Medulla oblongata (tissue), 1 donor: ENCODE measurements at regions not wholly inside any gene's neighbourhood (a gene's known extent, or its start where the extent isn't known, plus 50 kb on each side); places are given as distances from the start of the nearest gene placed in this dataset.
A peak's percentile ranks its signal among the peaks of the same experiment; 100 is the strongest.
"Not testable (repeated sequence)": the region's sequence is repeated elsewhere in the genome, so short reads cannot be mapped to it uniquely, and the experiment has no call there.

Experiments
- DNase-seq: peaks from one replicate; pipeline ENCODE4 v3.0.0-alpha.2; 2015; ENCODE audit errors: extremely low spot score

DNA sequence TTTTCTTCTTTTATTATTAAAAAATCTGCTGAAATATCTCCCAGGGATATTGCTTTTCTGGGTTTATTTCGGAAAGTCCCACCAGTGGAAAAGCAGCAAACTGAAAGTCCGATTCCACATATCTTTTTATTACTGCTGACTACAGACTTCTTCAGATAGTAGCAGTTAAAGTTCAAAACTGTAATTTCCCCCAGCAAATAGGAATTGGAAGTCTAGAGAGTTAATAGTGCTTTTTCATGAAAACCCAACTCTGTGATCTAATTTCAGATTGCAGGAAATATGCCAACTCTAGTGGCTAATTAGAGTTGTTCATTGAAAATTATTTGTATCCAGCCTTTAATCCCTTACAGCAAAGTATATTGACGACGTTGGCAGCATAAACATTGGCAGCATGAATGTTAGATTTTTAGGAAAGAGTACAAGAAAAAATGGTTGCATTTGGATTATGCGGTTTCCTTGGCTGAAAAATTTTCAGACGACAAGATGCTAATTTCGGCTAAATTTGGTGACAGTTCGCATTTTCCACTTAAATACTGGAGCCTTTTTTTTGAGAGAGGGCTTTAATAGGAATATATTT, 472.9 kb upstream of the CBLB start:
- DNase-seq = no peak

DNA sequence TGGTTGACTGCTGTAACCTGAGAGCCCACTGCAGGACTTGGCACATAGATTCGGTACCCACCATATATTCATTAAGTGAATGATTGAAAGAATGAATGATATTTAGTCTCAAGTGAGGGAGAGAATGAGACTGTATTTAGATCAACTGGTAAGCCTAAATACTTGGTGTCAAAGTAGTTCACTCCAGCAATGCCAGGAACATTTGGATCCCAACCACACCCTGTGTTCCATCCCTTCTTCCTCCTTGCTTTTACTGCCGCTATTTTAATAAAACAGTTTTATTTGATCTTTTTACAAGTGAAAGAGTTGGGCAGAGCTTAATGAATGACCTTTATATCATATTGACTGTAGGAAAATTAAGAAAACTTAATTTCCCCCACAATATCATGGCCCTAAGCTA, 473.6 kb upstream of the CBLB start:
- no peak for DNase-seq

GRCh38 chr3:106343811-106344210, 475.0 kb upstream of the CBLB start:
- DNase-seq = no peak

DNA sequence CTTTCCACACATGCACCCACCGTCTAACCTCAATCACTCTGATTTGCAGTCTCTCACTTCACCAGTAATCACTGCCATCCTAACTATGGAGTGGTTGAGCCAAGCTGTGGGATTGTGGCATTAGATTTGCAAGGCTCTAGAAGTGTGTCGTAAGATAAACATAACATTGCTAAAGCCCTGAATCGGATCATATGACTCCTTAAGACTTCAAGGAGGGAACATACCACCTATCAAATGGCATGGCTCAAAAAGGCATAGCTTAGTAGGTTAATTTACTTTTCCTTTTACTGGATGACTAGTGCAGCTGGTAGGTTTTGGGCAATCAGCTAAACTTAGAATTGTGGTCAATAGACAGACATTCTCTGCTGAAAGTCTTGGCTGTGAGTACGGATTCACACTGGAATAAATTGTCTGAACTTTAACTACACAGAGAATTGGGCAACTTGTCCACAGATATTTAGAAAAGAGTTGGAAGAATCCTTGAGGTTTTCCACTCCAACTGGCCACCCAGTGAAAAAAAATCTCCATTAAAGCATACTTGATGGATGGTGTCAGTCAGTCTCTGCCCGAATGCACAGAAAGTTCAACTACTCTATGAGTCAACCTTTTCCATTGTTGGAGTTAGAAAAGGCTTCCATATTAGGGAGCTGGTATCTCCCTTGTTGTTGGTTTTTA, 476.7 kb upstream of the CBLB start:
- no peak for DNase-seq

DNA sequence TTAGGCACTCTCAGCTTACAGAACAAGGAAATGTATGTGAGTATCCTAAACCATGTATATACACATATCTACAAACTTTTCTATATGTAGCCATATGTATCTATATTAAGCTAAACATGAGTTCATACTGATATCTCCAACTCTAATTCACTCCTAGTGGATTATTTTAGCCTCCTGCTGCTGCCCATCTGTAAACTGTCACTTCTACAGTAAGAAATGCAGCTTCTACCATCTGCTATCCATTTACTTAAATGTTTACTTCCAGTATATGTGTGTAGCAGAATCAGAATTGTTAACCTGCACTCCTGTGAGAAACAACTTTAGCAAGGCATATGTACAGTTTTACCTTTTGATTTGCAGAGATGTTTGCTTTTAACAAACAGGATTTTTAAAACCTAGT, 478.5 kb upstream of the CBLB start:
- DNase-seq = no peak

DNA sequence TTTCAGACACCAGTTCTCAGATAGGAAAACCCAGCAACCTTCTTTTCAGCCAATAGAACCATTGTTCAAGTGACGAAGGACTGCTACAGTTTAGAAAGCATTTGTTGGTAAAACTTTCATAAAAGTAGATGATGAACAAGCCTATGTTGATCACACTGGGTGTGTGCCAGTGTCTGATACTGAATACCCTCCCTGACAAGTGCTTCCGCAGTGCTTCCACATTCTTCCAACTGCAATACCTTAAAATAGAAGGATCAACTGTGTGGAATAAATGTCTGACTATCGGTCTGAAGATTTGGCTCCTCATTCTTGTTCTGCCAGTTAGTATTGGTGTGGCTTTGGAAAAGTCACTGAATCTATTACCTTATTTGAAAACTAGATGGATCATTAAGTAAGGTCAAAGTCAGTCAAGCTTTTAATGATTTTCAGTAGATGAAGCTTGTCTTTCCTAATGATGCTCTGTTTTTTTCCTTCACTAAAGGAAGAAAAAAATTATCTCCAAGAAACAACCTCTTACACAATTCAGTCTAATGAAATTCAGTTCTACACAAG, 479.4 kb upstream of the CBLB start:
- DNase-seq = no peak

DNA sequence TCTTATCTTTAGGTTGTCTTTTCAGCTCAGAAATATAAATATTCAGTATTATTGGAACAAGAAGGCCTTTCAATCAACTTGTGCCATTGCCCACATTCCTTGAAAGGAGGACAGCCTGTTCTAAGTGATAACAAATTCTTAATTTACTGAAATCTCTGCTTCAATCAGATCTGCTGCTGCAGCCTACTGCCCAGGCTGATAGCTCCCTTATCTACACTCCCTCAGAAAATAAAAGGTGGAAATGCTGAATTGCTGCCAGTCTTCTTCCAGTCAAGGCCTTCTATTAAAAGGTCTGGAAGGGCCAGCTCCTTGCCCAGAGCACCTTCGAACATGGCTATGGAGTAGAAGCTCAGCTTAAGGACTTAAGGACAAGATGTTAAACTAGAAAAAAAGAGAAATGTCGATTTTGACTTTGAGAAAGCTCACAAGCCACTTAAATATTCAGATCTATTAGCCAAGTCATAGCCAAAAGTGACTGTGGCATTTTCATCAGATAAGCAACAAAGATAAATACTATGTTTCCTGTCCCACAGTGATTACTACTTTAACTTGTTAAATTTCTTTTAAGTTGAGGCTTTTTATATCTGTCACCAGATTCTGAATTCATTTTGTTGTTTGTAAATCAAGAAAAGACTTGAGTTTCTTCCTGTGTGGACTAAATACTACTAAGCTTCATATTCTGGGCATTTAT, 480.5 kb upstream of the CBLB start:
- DNase-seq = no peak

DNA sequence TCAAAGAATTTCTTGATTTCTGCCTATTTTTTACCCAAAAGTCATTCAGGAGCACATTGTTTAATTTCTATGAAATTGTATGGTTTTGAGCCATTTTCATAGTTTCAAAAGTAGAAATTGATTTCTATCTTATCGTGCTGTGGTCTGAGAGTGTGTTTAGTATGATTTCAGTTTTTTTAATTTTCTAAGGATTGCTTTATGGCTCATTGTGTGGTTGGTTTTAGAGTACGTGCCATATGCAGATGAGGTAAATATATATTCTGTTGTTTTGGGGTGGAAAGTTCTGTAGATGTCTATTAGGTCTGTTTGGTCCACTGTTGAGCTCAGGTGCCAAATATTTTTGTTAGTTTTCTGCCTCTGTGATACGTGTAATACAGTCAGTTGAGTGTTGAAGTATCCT, 487.1 kb upstream of the CBLB start:
- no peak for DNase-seq

DNA sequence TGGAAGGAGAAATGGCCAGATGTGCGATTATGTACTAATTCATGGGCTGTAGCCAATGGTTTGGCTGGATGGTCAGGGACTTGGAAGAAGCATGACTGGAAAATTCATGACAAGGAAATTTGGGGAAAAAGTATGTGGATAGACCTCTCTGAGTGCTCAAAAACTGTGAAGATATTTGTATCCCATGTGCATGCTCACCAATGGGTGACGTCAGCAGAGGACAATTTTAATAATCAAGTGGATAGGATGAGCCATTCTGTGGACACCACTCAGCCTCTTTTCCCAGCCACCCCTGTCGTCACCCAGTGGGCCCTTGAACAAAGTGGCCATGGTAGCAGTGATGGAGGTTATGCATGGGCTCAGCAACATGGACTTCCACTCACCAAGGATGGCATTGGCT, 490.9 kb upstream of the CBLB start:
- no peak for DNase-seq

- not testable (repeated sequence) for DNase-seq
These were observed 492.1 kb upstream of the CBLB start for GRCh38 chr3:106360901-106361300.

DNA sequence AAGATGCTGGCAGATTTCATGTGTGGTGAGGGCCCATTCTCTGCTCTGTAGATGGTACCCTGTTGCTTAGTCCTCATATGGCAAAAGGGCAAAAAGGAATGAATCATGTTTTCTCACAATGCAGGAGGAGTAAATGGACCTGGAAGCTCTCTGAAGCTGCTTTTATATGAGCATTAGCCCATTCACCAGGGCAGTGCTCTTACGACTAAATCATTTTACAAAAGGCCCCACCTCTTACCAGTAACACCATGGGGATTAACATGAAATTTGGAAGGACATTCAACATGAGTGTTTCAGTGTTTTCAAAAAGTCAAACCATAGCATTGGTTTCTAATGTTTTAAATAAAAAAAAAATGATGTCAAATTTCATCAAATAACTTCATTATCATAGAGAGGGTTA, 495.7 kb upstream of the CBLB start:
- DNase-seq = no peak

- no peak for DNase-seq
These were observed 496.4 kb upstream of the CBLB start for GRCh38 chr3:106365061-106365691.

GRCh38 chr3:106366352-106366751, 497.5 kb upstream of the CBLB start:
- DNase-seq = no peak

GRCh38 chr3:106367496-106367895, 498.7 kb upstream of the CBLB start:
- no peak for DNase-seq

DNA sequence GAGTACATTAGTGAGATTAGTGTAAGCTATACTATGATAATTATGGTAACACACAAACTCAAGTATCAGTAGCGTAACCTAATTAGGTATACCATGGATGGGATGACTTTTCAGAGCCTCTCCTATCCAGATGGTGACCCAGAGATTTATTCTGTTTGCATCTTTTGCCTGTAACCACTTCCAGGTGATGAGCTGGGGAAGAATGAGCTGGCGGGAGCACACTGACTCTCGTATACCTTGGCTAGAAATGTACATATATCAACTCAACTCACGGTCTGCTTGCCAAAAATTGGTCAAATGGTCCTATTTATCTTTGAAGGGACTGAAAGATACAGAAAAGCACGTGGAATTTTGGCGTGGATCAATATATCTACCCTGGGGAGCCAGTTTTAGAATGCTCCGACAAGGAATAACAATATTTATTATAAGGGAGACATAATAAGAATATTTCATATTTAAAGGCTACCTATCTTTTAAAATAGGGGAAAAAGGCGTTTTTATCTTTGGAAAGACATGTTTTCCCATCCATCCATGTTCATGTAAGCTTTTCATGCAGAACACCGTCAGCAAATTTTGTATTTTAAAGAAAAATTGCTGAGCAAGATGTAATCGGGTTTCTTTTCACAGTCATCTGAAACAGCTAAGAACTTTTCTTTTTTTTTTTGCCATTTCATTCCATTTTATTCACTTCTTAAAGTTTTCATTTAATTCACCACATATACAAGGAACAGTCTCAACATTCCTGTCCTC, 502.6 kb upstream of the CBLB start:
- no peak for DNase-seq

DNA sequence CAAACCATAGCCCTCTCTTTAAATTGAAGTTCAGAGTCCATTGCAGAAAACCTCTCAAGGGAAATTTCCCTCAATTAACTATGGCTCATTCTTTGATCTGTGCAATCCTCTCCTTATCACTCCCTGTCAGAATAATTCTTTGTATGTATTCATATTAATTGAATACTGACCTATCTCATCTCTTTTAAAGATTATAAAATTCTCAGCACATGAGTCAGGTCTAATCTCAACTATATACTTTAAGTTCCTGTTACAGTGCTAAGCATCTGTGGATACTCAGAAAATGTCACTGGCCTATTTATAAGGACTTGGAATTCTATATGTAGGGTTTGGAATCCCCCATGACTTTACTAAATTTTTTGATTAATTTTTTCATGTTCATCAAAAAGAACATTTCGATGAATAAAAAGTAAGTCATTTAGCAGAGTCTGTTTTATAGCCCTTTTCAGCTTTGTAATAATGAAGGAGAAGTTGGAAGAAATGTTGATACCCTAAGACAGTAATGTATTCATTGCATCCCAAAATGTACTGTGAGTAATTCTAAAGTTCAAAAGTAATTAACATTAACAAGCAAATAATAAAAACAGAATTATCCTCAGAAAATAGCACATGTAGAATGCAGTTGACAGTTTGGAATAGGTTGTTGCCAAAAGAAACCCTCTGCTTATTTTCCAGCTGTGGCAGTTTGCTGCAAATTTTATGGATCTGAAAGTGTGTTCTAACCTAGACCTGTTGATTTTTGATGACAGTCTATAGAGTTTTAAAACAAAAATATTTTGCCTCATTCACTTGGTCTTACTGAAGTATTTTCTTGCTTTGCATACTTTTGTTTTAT, 503.4 kb upstream of the CBLB start:
- DNase-seq = no peak

DNA sequence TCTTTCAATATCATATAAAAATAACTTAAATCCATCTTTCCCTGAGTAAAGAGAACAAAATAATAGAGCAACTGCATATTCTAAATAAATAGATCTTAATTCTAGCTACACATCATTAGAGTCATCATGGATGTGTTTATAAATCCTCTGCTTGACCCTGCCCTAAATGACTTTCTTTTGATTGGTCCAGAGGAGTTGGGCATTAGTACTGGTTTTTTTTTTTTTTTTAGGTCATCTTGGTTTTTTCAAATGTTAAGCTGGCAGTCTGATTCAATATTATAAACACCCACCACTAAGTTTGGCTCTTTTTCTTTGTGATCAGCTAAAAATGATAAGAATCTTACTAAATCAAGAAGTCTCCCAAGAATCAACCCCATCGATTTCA, 504.0 kb upstream of the CBLB start:
- no peak for DNase-seq

DNA sequence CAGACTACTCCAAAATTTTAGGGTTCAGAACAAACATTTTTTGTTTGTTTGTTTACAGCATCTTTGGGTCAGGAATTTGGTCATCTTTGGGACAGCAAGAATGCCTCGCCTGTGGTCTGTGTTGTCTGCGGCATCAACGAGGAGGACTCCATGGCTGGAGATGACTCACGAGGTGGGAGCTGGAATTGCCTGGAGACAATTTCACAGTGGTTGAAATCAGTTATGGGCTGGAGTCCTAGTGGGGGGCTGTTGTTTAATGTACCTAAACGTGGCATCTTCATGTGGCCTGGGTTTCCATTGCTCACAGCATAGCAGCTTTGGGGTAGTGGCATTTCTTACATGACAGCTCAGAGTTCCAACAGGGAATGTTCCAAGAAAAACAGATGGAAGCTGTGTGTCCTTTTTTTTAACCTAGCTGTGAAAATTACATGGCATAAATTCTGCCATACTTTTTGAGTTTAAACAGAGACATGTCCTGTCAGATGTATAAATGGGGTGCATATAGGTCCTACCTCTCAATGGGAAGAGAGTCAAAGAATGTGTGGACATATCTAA, 507.3 kb upstream of the CBLB start:
- DNase-seq = no peak

DNA sequence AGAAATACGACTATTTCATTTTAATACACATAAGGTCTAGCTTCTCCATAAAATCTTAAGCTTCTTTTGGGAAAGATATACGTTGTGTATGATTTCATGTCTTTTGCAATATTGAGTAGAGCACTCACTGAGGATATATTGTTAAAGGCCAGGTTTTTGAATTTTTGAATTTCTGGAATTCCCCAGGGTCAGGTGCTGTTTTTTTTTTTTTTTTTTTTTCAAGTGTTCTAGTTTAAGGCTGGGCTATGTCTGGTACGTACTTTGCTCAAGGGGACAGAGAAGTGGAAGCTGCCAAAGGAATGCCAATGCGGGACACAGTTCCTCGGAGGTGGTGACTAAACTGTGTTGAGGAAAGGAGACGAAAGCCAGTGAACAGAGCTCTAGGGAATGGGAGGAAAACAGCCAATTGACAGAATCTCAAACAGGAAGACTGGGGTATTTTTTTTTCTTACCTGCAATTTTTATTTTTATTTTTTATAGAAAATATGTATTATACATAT, 510.5 kb upstream of the CBLB start:
- no peak for DNase-seq

- DNase-seq = peak; percentile 8
These were observed 511.4 kb upstream of the CBLB start for GRCh38 chr3:106380232-106380631.
